Astrocyte (in vitro differentiated cells and primary cell): ENCODE measurements at regions not wholly inside any gene's neighbourhood (a gene's known extent, or its start where the extent isn't known, plus 50 kb on each side); places are given as distances from the start of the nearest gene placed in this dataset.

ENCODE experiments used
- EZH2 ChIP-seq: IDR thresholded peaks from 2 replicates; pipeline ENCODE4 v1.6.1; 2012; ENCODE audit warnings: mild to moderate bottlenecking, low read length, inconsistent platforms; ENCODE audit not compliant: insufficient read depth
- TF ChIP-seq, protein P1 (sequence below): IDR thresholded peaks from 2 replicates; pipeline ENCODE4 v1.5.1; 2011; ENCODE audit warnings: low read depth, mild to moderate bottlenecking, inconsistent platforms, low read length, moderate library complexity; ENCODE audit not compliant: insufficient read depth

DNA sequence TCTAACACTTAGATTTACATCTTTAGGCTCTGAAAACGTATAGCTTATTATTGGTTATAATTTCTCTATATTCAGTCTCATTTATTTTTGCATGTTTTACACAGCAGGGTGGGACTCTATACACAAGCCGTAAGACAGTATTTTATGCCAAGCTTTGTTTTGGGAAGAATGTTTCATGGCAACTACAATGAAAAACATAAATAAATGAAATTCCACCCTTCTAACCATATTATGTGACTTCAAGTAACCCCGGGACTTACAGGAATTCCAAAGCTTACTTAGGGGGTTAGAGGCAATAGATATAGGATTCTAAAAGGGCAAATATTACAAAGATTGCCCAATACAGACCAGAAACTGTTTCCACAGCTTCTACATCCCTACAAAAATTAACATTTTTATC, 370.9 kb downstream of the PRR32 start:
- TF ChIP-seq EZH2 = no peak
- TF ChIP-seq, protein P1, sequence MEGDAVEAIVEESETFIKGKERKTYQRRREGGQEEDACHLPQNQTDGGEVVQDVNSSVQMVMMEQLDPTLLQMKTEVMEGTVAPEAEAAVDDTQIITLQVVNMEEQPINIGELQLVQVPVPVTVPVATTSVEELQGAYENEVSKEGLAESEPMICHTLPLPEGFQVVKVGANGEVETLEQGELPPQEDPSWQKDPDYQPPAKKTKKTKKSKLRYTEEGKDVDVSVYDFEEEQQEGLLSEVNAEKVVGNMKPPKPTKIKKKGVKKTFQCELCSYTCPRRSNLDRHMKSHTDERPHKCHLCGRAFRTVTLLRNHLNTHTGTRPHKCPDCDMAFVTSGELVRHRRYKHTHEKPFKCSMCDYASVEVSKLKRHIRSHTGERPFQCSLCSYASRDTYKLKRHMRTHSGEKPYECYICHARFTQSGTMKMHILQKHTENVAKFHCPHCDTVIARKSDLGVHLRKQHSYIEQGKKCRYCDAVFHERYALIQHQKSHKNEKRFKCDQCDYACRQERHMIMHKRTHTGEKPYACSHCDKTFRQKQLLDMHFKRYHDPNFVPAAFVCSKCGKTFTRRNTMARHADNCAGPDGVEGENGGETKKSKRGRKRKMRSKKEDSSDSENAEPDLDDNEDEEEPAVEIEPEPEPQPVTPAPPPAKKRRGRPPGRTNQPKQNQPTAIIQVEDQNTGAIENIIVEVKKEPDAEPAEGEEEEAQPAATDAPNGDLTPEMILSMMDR = no peak
